VCaP (cell line): ENCODE measurements at regions not wholly inside any gene's neighbourhood (a gene's known extent, or its start where the extent isn't known, plus 50 kb on each side); places are given as distances from the start of the nearest gene placed in this dataset.
"Not testable (repeated sequence)": the region's sequence is repeated elsewhere in the genome, so short reads cannot be mapped to it uniquely, and the experiment has no call there.

Source experiments
- H3K27ac ChIP-seq: fragments of 450-650 bp; 2 replicates; pipeline ENCODE4 v1.5.1; 2017
- TF ChIP-seq, protein P1 (sequence below): fragments of 450-650 bp; conservative IDR thresholded peaks from 2 replicates; pipeline ENCODE4 v1.5.1; 2017; ENCODE audit warnings: mild to moderate bottlenecking, moderate library complexity

DNA sequence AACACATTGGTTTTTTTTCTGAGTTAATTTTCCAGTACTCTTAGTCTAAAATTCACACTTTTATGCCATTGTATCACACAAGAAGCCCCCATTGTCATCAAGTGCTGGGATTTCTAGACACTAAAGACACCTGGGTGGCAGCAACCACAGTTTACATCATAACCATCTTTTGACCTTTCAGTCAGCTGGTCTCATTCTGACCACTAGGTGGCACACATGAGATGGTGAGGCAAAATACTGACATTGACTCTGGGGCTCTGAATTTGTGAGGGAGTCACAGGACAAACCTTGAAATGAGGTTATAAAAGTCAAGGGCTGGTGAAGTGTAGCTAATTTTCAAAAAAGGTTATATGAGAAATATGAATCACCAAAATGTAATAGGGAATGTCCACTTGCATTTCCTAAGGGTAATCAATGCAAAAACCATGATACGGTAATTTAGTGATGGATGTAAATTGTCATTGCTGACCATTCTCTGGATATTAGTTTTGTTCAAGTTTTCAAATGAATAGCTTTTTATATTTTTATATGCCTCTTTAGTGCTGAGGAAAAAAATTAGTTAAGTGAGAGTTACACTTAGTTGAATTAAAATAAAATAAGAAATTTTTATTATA is 229.4 kb downstream of the DMAC1 start:
- TF ChIP-seq, protein P1, sequence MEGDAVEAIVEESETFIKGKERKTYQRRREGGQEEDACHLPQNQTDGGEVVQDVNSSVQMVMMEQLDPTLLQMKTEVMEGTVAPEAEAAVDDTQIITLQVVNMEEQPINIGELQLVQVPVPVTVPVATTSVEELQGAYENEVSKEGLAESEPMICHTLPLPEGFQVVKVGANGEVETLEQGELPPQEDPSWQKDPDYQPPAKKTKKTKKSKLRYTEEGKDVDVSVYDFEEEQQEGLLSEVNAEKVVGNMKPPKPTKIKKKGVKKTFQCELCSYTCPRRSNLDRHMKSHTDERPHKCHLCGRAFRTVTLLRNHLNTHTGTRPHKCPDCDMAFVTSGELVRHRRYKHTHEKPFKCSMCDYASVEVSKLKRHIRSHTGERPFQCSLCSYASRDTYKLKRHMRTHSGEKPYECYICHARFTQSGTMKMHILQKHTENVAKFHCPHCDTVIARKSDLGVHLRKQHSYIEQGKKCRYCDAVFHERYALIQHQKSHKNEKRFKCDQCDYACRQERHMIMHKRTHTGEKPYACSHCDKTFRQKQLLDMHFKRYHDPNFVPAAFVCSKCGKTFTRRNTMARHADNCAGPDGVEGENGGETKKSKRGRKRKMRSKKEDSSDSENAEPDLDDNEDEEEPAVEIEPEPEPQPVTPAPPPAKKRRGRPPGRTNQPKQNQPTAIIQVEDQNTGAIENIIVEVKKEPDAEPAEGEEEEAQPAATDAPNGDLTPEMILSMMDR, result peak; percentile 96
- no peak overlapping the region for H3K27ac ChIP-seq

DNA sequence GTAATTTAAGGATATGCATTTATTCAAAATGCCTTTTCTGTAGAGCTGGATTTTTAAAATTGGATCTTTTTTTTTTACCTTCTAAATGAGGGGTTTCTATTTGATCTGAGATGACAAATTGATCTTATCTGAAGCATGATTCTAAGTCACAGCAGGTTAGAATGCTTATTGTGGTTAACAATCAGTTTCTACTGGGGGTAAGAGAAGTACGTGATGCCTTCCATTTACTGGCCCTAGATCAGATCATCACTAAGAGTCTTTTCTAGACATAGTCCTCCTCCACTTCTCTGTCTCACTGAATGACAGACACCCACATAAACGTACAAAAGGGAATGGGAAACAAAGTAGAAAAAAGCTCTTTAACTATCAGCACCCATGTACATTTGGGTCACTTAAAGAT is 231.9 kb downstream of the DMAC1 start:
- H3K27ac ChIP-seq, result no peak overlapping the region

DNA sequence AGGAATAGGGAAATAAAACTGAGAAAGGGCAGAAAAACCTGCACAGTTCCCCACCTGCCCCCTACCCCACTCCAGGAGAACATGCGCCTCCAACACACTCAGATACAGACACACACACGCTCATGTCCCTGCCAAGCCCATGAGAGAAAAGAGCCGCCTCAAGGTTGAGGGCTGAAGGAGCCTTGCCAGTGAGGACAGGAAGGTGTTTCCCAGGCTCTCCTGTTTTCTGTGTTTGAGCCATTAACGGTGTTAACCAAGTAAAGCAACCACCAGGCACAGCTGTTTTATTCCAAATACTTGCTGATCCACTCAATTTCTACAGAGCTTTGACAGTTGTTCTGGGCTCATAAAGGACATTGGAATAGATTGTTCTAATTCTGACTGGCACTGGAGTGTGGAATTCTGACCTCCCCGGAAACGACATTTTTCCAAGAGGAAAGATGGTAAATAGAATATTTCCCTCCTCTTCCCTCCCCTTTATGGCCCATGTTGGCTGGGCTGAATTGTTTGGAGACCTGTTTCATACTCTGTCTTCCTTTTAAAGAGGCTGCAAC is 238.0 kb downstream of the DMAC1 start:
- TF ChIP-seq, protein P1, result no peak
- H3K27ac ChIP-seq, result no peak overlapping the region

More for the DNA sequence above, 231.9 kb downstream of the DMAC1 start:
- TF ChIP-seq, protein P1, result no peak

DNA sequence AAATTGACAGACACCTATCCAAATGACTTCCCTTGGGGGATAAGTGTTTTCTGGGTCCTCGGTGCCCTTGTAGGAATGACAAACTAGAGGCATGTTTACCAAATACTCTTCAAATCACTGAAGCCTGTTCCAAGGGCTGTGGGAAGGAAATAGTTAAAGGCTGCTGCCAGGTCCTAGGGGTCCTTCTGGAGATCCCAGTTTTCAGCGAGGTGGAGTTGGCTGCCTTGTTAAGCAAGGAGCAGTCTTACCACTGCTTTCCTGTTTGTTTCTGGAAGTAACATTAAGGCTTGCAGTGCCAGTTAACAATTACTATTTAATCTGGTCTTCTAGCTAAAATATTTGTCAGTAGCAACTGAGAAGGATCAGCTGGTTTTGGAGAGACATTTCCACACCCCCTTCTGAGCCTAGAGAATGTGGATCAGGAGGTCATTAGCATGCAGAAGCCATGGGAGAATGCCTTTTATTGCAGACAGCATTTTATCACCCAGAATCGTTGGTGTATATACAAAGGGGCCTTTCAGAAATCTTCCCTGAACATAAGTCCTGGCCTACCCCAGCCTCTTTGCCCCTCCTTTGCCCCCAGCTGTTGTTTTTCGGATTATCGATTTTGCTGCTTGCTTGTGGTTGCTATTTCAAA is 238.8 kb downstream of the DMAC1 start:
- H3K27ac ChIP-seq, result no peak overlapping the region

DNA sequence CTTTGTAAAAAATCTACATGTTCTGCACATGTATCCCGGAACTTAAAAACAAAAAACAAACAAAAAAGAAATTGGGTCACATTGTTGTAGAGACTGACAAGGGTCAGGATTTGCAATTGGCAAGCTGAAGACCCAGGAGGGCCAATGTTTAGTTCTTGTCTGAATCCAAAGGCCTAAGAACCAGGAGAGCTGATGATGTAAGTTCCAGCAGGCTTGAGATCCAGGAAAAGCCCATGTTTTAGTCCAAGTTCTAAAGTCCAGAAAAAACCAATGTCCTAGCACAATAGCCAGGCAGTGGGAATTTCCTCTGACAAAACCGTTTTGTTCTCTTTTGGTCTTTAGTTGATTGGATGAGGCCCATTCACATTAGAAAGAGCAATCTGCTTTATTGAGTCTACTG is 244.9 kb downstream of the DMAC1 start:
- no peak overlapping the region for H3K27ac ChIP-seq

More for the DNA sequence above, 238.8 kb downstream of the DMAC1 start:
- TF ChIP-seq, protein P1, result no peak

DNA sequence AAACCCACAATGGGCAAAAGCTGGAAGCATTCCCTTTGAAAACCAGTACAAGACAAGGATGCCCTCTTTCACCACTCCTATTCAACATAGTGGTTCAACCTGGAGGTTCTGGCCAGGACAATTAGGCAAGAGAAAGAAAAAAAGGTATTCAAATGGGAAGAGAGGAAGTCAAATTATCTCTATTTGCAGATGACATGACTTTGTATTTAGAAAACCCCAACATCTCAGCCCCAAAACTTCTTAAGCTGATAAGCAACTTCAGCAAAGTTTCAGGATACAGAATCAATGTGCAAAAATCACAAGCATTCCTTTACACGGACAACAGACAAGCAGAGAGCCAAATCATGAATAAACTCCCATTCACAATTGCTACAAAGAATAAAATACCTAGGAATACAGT is 246.9 kb downstream of the DMAC1 start:
- H3K27ac ChIP-seq, result not testable (repeated sequence)

More for the DNA sequence above, 244.9 kb downstream of the DMAC1 start:
- TF ChIP-seq, protein P1, result no peak

DNA sequence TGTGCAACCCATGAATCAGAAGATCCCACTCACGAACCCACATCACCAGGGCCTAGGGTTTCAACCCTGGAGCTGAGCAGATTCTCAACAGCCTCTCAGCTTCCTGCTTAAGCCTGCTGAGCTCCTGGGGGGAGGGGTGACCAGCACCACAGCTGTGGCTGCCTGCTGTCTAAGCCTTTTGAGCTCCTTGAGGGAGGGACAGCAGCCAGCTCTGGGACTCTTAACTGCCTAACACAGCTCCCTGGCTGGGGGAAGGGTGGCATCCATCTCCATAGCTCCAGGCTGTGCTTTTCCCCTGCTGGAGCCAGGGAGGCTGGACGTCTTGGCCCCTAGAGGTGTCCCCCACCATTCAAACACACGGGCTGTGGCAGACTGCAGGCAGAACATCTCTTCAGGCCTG is 250.3 kb downstream of the DMAC1 start:
- no peak overlapping the region for H3K27ac ChIP-seq

More for the DNA sequence above, 250.3 kb downstream of the DMAC1 start:
- TF ChIP-seq, protein P1, result no peak
